ENCODE measurements at regions not wholly inside any gene's neighbourhood (a gene's known extent, or its start where the extent isn't known, plus 50 kb on each side); places are given as distances from the start of the nearest gene placed in this dataset.

DNA sequence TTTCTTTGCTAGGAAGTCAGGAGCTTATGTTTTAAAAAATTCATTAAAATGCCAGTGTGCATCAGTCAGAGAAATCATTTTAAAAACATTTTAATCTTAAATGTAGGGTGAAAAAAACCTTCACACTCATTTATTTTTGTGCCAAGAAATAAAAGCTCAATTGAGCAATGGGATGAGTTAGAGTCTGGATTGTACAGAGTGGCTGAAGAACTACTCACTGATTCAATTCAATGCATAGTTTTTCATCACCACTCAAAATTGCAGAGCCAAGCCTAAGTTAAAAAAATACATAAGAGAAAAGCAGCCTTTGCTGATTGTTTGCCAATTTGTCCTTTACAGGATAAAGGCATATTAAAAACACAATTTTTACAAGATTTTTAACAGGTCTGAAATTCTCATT lies 168.2 kb upstream of the DMRTA1 start:
- Histone ChIP-seq H3K27me3 (no peaks in the 10 kb centered on the region), H3K36me3 (no peaks in the 10 kb centered on the region), H3K9me3 (no peaks in the 10 kb centered on the region), H3K4me3 (no peak overlapping the region), H3K4me1 (no peaks in the 10 kb centered on the region), H3K27ac (no peak overlapping the region)
- DNase-seq: no peak
- no peak for ATAC-seq
- FAIRE-seq: no peak
- intact Hi-C loops (cut with DNase I): no loop called here
- TF ChIP-seq, protein P1, sequence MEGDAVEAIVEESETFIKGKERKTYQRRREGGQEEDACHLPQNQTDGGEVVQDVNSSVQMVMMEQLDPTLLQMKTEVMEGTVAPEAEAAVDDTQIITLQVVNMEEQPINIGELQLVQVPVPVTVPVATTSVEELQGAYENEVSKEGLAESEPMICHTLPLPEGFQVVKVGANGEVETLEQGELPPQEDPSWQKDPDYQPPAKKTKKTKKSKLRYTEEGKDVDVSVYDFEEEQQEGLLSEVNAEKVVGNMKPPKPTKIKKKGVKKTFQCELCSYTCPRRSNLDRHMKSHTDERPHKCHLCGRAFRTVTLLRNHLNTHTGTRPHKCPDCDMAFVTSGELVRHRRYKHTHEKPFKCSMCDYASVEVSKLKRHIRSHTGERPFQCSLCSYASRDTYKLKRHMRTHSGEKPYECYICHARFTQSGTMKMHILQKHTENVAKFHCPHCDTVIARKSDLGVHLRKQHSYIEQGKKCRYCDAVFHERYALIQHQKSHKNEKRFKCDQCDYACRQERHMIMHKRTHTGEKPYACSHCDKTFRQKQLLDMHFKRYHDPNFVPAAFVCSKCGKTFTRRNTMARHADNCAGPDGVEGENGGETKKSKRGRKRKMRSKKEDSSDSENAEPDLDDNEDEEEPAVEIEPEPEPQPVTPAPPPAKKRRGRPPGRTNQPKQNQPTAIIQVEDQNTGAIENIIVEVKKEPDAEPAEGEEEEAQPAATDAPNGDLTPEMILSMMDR (IDR thresholded peaks at IDR 0.05): no peak

DNA sequence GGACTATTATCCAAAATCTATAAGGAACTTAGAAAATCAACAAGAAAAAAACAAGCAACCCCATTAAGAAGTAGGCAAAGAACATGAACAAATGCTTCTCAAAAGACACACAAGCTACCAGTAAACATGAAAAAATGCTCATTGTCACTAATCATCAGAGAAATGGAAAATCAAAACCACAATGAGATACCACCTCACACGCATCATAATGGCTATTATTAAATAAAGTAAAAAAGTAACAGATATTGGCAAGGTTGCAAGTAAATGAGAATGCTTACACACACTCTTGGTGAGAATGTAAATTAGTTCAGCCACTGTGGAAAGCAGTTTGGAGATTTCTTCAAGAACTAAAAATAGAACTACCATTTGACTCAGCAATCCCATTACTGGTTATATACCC lies 167.0 kb upstream of the DMRTA1 start:
- no peak for FAIRE-seq
- Histone ChIP-seq H3K9me3 (no peaks in the 10 kb centered on the region), H3K36me3 (no peaks in the 10 kb centered on the region), H3K4me1 (no peaks in the 10 kb centered on the region), H3K27me3 (no peaks in the 10 kb centered on the region), H3K4me3 (no peak overlapping the region), H3K27ac (no peak overlapping the region)
- WGBS, 2 donors: 61 to 74% methylated on average over 1 of the region's 1 CpG
- no peak for ATAC-seq
- TF ChIP-seq, protein P1 (IDR thresholded peaks at IDR 0.05): no peak
- DNase-seq: no peak
- intact Hi-C loops (cut with DNase I): no loop called here

DNA sequence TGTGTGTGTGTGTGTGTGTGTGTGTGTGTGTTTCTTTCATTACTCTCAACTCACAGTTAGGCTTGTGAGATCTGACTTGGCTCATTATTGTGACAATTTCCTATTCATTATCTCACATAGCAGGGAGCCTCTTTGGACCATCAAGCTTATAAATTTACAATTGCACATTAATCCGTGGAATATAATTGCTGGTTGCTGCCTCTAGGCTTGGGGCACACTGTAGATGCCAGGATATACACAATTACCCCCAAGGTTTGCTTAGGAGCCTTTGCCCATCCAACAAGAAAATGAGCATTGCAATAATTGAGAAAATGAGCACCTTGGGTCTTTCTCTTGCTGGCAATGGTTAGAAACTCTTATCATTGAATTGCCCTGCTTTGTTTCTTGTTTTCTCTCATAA lies 161.6 kb upstream of the DMRTA1 start:
- no peaks in the 10 kb centered on the region for H3K27me3 ChIP-seq
- WGBS, 2 donors: 31 to 42% methylated on average over 1 of the region's 1 CpG

DNA sequence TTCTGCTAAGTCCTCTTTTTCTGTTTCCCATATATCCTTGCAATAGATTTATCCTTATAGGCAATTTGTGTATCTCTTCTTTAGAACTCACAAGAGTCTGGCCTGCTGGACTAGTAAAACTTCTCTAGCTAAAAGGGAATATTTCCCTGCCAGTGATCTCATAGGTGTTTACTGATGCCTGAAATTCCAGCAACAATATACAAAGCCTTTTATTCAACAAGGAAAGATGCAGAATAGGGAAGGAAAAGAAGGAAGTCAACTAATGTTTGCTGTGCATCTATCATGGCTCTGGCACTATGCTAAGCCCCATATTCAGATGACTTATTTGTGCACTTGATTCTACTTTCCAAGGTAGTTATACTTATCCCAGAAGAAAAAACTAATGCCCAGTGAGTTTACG lies 160.0 kb upstream of the DMRTA1 start:
- 86 to 91% methylated on average over 1 of the region's 1 CpG for WGBS, 2 donors
- intact Hi-C loops (cut with DNase I): no loop called here
- DNase-seq (no peak), ATAC-seq (no peak), FAIRE-seq (no peak)
- no peaks in the 10 kb centered on the region for H3K36me3 ChIP-seq
- H3K27ac ChIP-seq: no peak overlapping the region
- no peak overlapping the region for H3K4me3 ChIP-seq
- no peaks in the 10 kb centered on the region for H3K27me3 ChIP-seq
- H3K4me1 ChIP-seq: no peaks in the 10 kb centered on the region
- H3K9me3 ChIP-seq: no peaks in the 10 kb centered on the region
- TF ChIP-seq, protein P1 (IDR thresholded peaks at IDR 0.05): no peak

More for the DNA sequence above, 161.6 kb upstream of the DMRTA1 start:
- Histone ChIP-seq H3K4me1 (no peaks in the 10 kb centered on the region), H3K27ac (no peak overlapping the region), H3K9me3 (no peaks in the 10 kb centered on the region), H3K4me3 (no peak overlapping the region), H3K36me3 (no peaks in the 10 kb centered on the region)
- DNase-seq (no peak), ATAC-seq (no peak), FAIRE-seq (no peak)
- TF ChIP-seq, protein P1 (IDR thresholded peaks at IDR 0.05): no peak
- intact Hi-C loops (cut with DNase I): no loop called here

DNA sequence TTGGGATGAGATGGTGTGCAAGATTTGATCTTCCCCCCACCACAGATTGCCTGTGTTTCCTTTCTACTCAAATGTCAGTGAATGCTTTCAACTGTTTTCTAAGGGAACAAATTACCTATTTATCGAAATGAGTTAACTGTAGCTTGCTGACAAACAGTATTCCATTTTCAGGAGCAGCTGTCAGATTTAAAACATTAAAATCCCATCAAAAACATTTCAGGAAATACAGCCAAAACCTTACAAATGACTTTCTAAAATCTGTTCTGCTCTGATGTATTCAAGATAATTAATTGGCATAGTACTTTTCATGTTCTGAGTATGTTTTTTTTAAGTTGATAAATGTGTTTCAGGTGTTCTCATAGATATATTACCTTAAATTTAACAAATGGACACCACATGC lies 158.0 kb upstream of the DMRTA1 start:
- ATAC-seq (no peak), FAIRE-seq (no peak), DNase-seq (no peak)
- TF ChIP-seq, protein P1 (IDR thresholded peaks at IDR 0.05): no peak
- H3K9me3 ChIP-seq: no peaks in the 10 kb centered on the region
- no peaks in the 10 kb centered on the region for H3K36me3 ChIP-seq
- no peak overlapping the region for H3K27ac ChIP-seq
- WGBS, 2 donors: 78 to 81% methylated on average over 1 of the region's 1 CpG
- H3K4me1 ChIP-seq: no peaks in the 10 kb centered on the region
- intact Hi-C loops (cut with DNase I): no loop called here
- no peaks in the 10 kb centered on the region for H3K27me3 ChIP-seq
- no peak overlapping the region for H3K4me3 ChIP-seq
